GM21381 (cell line): ENCODE measurements at regions not wholly inside any gene's neighbourhood (a gene's known extent, or its start where the extent isn't known, plus 50 kb on each side); places are given as distances from the start of the nearest gene placed in this dataset.

ENCODE experiments used
- ATAC-seq: cut with Tn5 transposase; IDR thresholded peaks from one replicate; pipeline ENCODE4 v1.9.1; 2021; ENCODE audit warnings: mild to moderate bottlenecking, moderate library complexity; ENCODE audit not compliant: unreplicated experiment

- no peak for ATAC-seq
Observed at GRCh38 chr5:10173716-10174115, 76.0 kb downstream of the ATPSCKMT start.

- no peak for ATAC-seq
Observed at GRCh38 chr5:10172247-10172646, 77.4 kb downstream of the ATPSCKMT start.

- ATAC-seq: no peak
Observed at GRCh38 chr5:10169359-10169758, 80.3 kb downstream of the ATPSCKMT start.

GRCh38 chr5:10168254-10168653, 81.4 kb downstream of the ATPSCKMT start:
- ATAC-seq: no peak

GRCh38 chr5:10167806-10168205, 81.9 kb downstream of the ATPSCKMT start:
- no peak for ATAC-seq

GRCh38 chr5:10166392-10166791, 83.3 kb downstream of the ATPSCKMT start:
- no peak for ATAC-seq

- no peak for ATAC-seq
Observed at GRCh38 chr5:10162468-10162867, 87.2 kb downstream of the ATPSCKMT start.

- ATAC-seq: no peak
Observed at GRCh38 chr5:10161778-10162177, 87.9 kb downstream of the ATPSCKMT start.

- ATAC-seq: no peak
Observed at GRCh38 chr5:10160241-10160640, 89.4 kb downstream of the ATPSCKMT start.

GRCh38 chr5:10158886-10159285, 90.8 kb downstream of the ATPSCKMT start:
- ATAC-seq: no peak

GRCh38 chr5:10157085-10157669, 92.5 kb downstream of the ATPSCKMT start:
- no peak for ATAC-seq

- no peak for ATAC-seq
Observed at GRCh38 chr5:10155897-10156667, 93.6 kb downstream of the ATPSCKMT start.

GRCh38 chr5:10153808-10154537, 95.7 kb downstream of the ATPSCKMT start:
- no peak for ATAC-seq

- ATAC-seq: no peak
Observed at GRCh38 chr5:10153394-10153793, 96.3 kb downstream of the ATPSCKMT start.

GRCh38 chr5:10151656-10152055, 98.0 kb downstream of the ATPSCKMT start:
- ATAC-seq: no peak

GRCh38 chr5:10149911-10150310, 99.8 kb downstream of the ATPSCKMT start:
- no peak for ATAC-seq

GRCh38 chr5:10145923-10146401, 103.7 kb downstream of the ATPSCKMT start:
- ATAC-seq: no peak

- no peak for ATAC-seq
Observed at GRCh38 chr5:10144040-10144439, 105.6 kb downstream of the ATPSCKMT start.

- no peak for ATAC-seq
Observed at GRCh38 chr5:10140195-10140973, 109.3 kb downstream of the ATPSCKMT start.

GRCh38 chr5:10138395-10139057, 111.2 kb downstream of the ATPSCKMT start:
- ATAC-seq: no peak
